ENCODE measurements at regions not wholly inside any gene's neighbourhood (a gene's known extent, or its start where the extent isn't known, plus 50 kb on each side); places are given as distances from the start of the nearest gene placed in this dataset.
"Not testable (repeated sequence)": the region's sequence is repeated elsewhere in the genome, so short reads cannot be mapped to it uniquely, and the experiment has no call there.

DNA sequence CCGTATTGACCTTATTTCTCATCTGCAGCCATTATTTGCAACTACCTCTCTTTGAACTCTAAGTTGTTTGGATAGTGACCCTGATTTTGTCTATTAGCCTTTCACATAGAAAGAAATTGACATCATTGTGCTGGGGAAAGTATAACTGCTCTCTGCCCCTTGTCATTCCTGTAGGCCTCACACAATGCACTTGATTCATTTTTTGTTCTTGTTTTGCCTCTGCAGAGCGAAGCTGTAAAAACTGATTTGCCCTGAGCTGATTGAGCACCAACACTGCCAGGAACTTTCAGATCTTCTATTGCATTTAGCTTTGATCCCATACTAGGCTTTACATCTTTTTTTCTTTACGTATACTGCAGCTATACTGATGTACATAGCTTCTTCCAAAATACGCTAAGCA lies 167.2 kb upstream of the PTBP2 start:
- no peak for DNase-seq (ENCODE audit: low spot score)
- TF ChIP-seq, protein P1, sequence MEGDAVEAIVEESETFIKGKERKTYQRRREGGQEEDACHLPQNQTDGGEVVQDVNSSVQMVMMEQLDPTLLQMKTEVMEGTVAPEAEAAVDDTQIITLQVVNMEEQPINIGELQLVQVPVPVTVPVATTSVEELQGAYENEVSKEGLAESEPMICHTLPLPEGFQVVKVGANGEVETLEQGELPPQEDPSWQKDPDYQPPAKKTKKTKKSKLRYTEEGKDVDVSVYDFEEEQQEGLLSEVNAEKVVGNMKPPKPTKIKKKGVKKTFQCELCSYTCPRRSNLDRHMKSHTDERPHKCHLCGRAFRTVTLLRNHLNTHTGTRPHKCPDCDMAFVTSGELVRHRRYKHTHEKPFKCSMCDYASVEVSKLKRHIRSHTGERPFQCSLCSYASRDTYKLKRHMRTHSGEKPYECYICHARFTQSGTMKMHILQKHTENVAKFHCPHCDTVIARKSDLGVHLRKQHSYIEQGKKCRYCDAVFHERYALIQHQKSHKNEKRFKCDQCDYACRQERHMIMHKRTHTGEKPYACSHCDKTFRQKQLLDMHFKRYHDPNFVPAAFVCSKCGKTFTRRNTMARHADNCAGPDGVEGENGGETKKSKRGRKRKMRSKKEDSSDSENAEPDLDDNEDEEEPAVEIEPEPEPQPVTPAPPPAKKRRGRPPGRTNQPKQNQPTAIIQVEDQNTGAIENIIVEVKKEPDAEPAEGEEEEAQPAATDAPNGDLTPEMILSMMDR (IDR thresholded peaks at IDR 0.05; ENCODE audit: extremely low read depth, insufficient read depth, missing control alignments), result no peak
- in situ Hi-C loops (cut with MboI; ENCODE audit: low pct_unique_long_range_greater_than_20kb, low sequenced_read_pairs, unreplicated experiment), result no loop called here

DNA sequence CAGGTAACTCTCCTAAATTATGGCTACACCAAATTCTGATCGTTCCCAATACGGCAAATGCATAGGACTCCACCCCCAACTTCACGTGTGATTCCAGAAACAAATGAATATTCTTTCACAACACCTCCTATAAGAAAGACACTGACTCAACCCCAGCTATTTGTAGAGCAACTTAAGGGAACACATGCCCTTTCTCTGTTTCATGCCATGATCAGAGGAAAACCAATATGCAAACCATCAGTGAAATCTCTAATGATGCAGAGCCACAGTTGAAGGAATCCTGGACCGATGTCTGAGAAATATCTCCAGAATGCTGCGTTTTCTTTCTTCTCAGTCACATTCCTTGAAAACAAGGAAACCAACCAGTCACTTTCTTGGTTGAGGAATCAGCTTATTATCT lies 164.2 kb upstream of the PTBP2 start:
- TF ChIP-seq, protein P1 (IDR thresholded peaks at IDR 0.05; ENCODE audit: extremely low read depth, insufficient read depth, missing control alignments), result no peak
- in situ Hi-C loops (cut with MboI; ENCODE audit: low pct_unique_long_range_greater_than_20kb, low sequenced_read_pairs, unreplicated experiment), result no loop called here
- no peak for DNase-seq (ENCODE audit: low spot score)

DNA sequence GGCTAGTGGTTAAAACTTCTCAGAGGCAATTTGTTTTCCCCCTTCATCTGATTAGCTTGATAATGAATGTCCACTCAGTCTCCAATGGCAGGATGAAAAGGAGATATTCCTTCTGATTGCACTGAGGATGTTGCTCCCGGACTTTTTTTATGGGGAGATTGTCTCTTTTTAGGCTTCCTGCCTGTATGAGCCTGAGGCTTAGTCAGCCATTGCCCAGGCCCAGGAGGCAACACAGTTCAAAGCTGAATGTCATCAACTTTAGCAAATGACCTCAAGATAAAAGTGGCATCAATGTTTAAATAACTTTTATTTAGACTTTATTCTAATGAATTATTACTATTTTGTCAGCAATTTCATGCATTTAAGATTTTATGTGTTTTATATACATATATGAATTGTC lies 162.9 kb upstream of the PTBP2 start:
- TF ChIP-seq, protein P1 (IDR thresholded peaks at IDR 0.05; ENCODE audit: extremely low read depth, insufficient read depth, missing control alignments), result no peak
- DNase-seq (ENCODE audit: low spot score), result no peak
- in situ Hi-C loops (cut with MboI; ENCODE audit: low pct_unique_long_range_greater_than_20kb, low sequenced_read_pairs, unreplicated experiment), result no loop called here

DNA sequence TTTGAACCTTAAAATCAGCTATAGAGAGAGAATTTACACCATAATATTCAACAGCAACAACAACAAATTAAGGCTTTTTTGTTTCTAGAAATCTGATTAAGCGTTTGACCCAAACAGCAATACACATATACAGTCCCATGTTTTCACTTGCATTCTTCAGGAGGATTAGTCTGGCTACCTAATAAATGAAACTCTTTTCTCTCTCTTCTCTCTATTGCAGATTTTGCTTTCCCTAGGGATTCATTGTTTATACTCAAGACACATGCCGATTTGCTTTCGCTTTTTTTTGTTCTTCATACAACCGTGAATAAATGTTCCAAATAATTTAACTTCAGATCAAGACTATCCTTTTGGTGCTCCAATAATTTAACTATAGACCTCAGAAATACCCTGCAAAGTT lies 162.4 kb upstream of the PTBP2 start:
- in situ Hi-C loops (cut with MboI; ENCODE audit: low pct_unique_long_range_greater_than_20kb, low sequenced_read_pairs, unreplicated experiment), result no loop called here
- no peak for DNase-seq (ENCODE audit: low spot score)
- TF ChIP-seq, protein P1 (IDR thresholded peaks at IDR 0.05; ENCODE audit: extremely low read depth, insufficient read depth, missing control alignments), result no peak

DNA sequence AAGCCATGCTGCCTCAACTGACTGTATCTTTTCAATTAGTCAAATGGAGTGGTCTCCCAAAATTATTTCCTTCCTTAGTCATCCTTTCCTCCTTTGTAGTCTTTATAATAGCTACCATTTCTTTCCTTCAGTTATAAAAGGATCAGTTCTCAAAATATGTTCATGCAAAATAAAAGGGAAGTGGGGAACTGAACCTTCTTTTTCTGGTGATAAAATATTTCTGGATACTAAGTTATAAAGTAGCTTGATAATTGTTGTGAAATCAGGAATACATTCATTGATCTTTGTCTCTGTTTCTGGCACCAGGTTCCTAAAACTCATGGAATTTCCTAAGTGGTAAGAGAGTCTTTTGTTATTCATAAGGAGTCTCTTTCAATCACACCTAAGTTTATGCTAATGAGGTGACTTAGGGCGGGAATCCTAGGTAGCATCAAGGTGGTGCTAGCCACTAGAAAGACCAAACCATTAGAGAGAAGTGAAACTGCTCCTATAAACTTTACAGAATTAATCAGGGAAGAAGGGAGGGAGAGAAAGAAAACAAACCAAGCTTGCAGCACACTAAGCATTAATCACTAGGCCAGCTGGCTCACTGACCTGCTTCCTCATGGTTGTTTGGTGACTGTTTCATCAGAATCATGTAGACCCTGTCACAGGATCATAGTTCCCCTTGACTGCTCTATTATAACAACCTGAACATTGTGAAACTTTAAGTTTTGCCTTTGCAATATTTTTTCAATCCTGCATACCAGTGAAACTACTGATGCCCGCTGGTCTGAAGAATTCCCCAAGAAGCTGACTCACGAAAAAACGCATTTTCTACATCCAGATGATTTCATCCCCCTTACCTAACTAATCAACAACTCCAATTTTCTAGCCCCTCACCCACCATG lies 161.6 kb upstream of the PTBP2 start:
- in situ Hi-C loops (cut with MboI; ENCODE audit: low pct_unique_long_range_greater_than_20kb, low sequenced_read_pairs, unreplicated experiment), result no loop called here
- TF ChIP-seq, protein P1 (IDR thresholded peaks at IDR 0.05; ENCODE audit: extremely low read depth, insufficient read depth, missing control alignments), result no peak
- DNase-seq (ENCODE audit: low spot score), result no peak

DNA sequence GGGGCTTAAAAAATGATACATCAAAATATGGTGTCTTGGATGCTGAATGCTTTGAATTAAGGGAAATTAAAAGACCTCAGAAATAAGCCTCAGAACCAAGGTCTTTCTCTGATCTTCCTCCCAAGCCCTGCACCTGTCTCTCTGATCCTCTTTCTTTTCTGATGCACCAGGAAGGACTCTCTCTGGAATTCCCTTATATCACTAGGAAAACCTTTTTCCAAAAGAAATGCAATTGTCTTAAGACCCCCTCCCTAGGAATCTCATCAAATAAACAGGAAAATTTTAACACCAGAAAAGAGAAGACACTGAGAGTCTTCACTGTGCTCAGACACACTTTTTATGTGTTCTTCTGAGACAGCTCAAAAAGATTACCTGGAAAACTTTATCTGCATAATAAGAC lies 159.5 kb upstream of the PTBP2 start:
- in situ Hi-C loops (cut with MboI; ENCODE audit: low pct_unique_long_range_greater_than_20kb, low sequenced_read_pairs, unreplicated experiment), result no loop called here
- TF ChIP-seq, protein P1 (IDR thresholded peaks at IDR 0.05; ENCODE audit: extremely low read depth, insufficient read depth, missing control alignments), result no peak
- no peak for DNase-seq (ENCODE audit: low spot score)

DNA sequence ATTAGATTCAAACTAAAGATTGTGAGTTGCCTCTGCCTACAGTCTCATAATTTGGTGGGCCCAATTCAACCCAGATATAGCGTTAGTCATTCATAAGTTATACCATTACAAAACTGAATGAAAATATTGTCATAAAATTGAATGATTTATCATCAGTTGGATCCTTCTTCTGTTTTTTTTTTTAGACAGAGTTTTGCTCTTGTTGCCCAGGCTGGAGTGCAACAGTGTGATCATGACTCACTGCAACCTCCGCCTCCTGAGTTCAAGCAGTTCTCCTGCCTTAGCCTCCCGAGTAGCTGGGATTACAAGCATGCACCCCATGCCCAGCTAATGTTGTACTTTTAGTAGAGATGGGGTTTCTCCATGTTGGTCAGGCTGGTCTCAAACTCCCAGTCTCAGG lies 157.2 kb upstream of the PTBP2 start:
- in situ Hi-C loops (cut with MboI; ENCODE audit: low pct_unique_long_range_greater_than_20kb, low sequenced_read_pairs, unreplicated experiment); DNase-seq (ENCODE audit: low spot score): not testable (repeated sequence)
